SK-N-MC (cell line): ENCODE measurements at regions not wholly inside any gene's neighbourhood (a gene's known extent, or its start where the extent isn't known, plus 50 kb on each side); places are given as distances from the start of the nearest gene placed in this dataset.

ENCODE experiments used
- EZH2 ChIP-seq: fragments of 200-600 bp; sonication (generic); IDR thresholded peaks from one replicate; pipeline ENCODE4 v1.6.1; 2017; ENCODE audit warnings: antibody characterized with exemption
- FOXP2 ChIP-seq: optimal IDR thresholded peaks from 2 replicates; pipeline ENCODE3; 2011; ENCODE audit warnings: mild to moderate bottlenecking, moderate library complexity; ENCODE audit not compliant: insufficient read depth; ENCODE audit errors: extremely low read length, control extremely low read depth
- POLR2AphosphoS5 ChIP-seq: IDR thresholded peaks from 2 replicates; pipeline ENCODE4 v1.6.1; 2012; ENCODE audit warnings: mild to moderate bottlenecking, low read depth, low read length, borderline replicate concordance

- TF ChIP-seq POLR2AphosphoS5, result no peak
- TF ChIP-seq EZH2, result no peak
- TF ChIP-seq FOXP2, result no peak
Observed at GRCh38 chr11:134642206-134642605, 230.2 kb upstream of the B3GAT1 start.
